Lower leg skin (tissue), 3 donors: ENCODE measurements at regions not wholly inside any gene's neighbourhood (a gene's known extent, or its start where the extent isn't known, plus 50 kb on each side); places are given as distances from the start of the nearest gene placed in this dataset.

Experiments
- POLR2A ChIP-seq, 2 donors: fragments of 450-650 bp; IDR thresholded peaks; one replicate each; pipeline ENCODE4 v1.6.1; 2016 to 2017; ENCODE audit warnings: antibody characterized with exemption in 2 of 2, mild to moderate bottlenecking in 1 of 2, moderate library complexity in 1 of 2
- TF ChIP-seq, protein P1 (sequence below), 3 donors: fragments of 450-650 bp; IDR thresholded peaks; one replicate each; pipeline ENCODE4 v1.5.1; 2016; ENCODE audit warnings: antibody characterized with exemption in 3 of 3, mild to moderate bottlenecking in 3 of 3, moderate library complexity in 2 of 3

DNA sequence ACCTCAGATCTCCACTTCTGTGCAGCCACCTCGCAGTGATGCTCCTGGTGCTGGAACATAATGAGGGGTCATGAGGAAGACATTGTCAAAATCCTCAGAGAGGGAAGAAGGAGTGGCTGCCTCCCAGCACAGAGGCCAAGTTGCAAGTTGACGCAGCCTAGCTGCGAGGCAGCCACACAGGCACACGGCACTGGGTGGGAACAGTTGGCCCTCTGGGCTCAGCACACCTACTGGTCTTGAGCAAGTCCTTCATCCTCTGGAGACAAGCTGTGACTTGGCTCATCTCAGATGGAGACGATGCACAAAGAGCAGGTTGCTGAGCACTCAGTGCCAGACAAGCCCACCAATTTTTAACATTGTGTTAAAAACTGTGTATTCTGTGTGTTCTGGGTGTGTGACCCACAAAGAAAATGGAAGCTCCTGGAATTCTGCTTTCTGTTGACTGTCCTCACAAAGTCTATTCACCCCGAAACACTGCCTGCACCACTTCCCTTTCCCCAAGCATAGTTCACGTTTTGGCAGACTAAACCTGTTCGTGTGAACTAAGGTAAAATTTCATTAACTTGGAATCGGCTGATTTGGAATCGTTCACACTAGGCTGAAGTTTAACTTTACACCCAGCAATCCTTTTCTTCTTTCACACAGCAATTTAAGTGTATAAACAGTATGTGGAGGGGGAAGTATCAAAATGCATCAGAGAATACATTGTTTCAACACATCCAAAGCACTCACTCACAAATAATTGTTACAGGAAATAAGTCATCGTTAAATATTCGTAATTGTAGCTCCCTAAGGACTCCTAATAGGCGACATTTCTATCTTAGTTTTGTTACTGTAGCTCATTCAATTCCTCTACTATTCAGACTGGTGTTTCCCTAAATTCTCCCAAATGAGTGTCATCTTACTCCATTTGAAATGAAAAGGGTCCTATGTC, 266.6 kb upstream of the ID2 start:
- TF ChIP-seq, protein P1, sequence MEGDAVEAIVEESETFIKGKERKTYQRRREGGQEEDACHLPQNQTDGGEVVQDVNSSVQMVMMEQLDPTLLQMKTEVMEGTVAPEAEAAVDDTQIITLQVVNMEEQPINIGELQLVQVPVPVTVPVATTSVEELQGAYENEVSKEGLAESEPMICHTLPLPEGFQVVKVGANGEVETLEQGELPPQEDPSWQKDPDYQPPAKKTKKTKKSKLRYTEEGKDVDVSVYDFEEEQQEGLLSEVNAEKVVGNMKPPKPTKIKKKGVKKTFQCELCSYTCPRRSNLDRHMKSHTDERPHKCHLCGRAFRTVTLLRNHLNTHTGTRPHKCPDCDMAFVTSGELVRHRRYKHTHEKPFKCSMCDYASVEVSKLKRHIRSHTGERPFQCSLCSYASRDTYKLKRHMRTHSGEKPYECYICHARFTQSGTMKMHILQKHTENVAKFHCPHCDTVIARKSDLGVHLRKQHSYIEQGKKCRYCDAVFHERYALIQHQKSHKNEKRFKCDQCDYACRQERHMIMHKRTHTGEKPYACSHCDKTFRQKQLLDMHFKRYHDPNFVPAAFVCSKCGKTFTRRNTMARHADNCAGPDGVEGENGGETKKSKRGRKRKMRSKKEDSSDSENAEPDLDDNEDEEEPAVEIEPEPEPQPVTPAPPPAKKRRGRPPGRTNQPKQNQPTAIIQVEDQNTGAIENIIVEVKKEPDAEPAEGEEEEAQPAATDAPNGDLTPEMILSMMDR (IDR thresholded peaks at IDR 0.05): no peak
- no peak for TF ChIP-seq POLR2A (IDR thresholded peaks at IDR 0.05)
